Upper lobe of left lung (tissue), 6 donors: ENCODE measurements at regions not wholly inside any gene's neighbourhood (a gene's known extent, or its start where the extent isn't known, plus 50 kb on each side); places are given as distances from the start of the nearest gene placed in this dataset.

ENCODE experiments used
- ATAC-seq, 2 donors: fragments of 200-7000 bp; cut with Tn5 transposase; one replicate each; pipeline ENCODE4 v1.9.1; 2022; ENCODE audit warnings: mild to moderate bottlenecking in 2 of 2, moderate library complexity in 2 of 2; ENCODE audit not compliant: low FRiP score in 2 of 2
- DNase-seq, 2 donors: peaks; one replicate each; pipeline ENCODE4 v3.0.0-alpha.2; 2019 to 2020
- H3K27ac ChIP-seq, 4 donors: fragments of 200-600 bp; sonication (generic); one replicate each; pipeline ENCODE4 v1.5.1; 2016 to 2019
- H3K27me3 ChIP-seq, 4 donors: fragments of 200-600 bp; sonication (generic); one replicate each; pipeline ENCODE4 v1.5.1; 2017 to 2019
- H3K36me3 ChIP-seq, 4 donors: fragments of 200-600 bp; sonication (generic); one replicate each; pipeline ENCODE4 v1.5.1; 2016 to 2019
- H3K4me1 ChIP-seq, 4 donors: fragments of 200-600 bp; sonication (generic); one replicate each; pipeline ENCODE4 v1.5.1; 2018 to 2019
- H3K4me3 ChIP-seq, 4 donors: fragments of 200-600 bp; sonication (generic); one replicate each; pipeline ENCODE4 v1.5.1; 2017 to 2019; ENCODE audit warnings: mild to moderate bottlenecking in 2 of 4, moderate library complexity in 1 of 4
- H3K9me3 ChIP-seq, 4 donors: fragments of 200-600 bp; sonication (generic); one replicate each; pipeline ENCODE4 v1.5.1; 2018 to 2019
- EP300 ChIP-seq, 4 donors: sonication (generic); formaldehyde crosslinking; IDR thresholded peaks; one replicate each; pipeline ENCODE4 v1.5.1; 2017; ENCODE audit warnings: antibody characterized with exemption in 4 of 4, control low read depth in 2 of 4
- POLR2A ChIP-seq, 4 donors: fragments of 450-650 bp; IDR thresholded peaks; one replicate each; pipeline ENCODE4 v1.5.1; 2016 to 2017; ENCODE audit warnings: antibody characterized with exemption in 4 of 4, mild to moderate bottlenecking in 2 of 4
- POLR2AphosphoS5 ChIP-seq, 2 donors: sonication (generic); formaldehyde crosslinking; IDR thresholded peaks; one replicate each; pipeline ENCODE4 v1.5.1; 2017; ENCODE audit warnings: antibody characterized with exemption in 2 of 2
- WGBS, 2 donors: methylation state at CpG; one replicate each; pipeline ENCODE4 v1.1.5; 2017 to 2018; 5-methylcytosine and 5-hydroxymethylcytosine counted together
- TF ChIP-seq, protein P1 (sequence below), 6 experiments: fragments of 450-650 bp in 4 of 6; fragments of 200-600 bp in 2 of 6; sonication (generic) in 2 of 6; IDR thresholded peaks; one replicate each; pipeline ENCODE4 v1.5.1; 2016 to 2019; ENCODE audit warnings: antibody characterized with exemption in 6 of 6
- donor health status: DM: no; HTN: no; CAD: no; lungs with moderate emphysema.
- donor health status: DM: no; HTN: yes; CAD: no; lungs with severe emphysema.

DNA sequence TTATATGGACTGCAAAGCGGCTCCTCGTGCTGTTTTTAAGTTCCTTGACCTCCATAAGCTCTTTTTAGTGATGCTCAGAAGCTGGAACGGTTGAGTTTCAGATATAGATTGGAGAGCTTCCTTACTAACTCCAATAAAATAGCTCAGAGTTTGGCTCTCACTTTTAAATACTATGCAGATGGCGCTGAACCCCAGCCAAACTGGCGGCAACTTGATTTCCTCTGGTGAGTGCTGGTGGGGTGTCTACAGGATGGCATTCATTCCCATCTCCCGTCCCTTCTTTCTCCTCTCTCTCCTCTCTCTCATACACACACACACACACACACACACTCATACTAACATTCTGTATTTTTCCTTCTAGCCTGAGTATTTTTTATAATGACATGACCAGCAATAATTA is 346.3 kb downstream of the ETNK1 start:
- H3K4me3 ChIP-seq, result no peak overlapping the region
- H3K36me3 ChIP-seq, result no peaks in the 10 kb centered on the region
- no peaks in the 10 kb centered on the region for H3K9me3 ChIP-seq
- TF ChIP-seq POLR2AphosphoS5 (IDR thresholded peaks at IDR 0.05) (no peak), EP300 (IDR thresholded peaks at IDR 0.05) (no peak), POLR2A (IDR thresholded peaks at IDR 0.05) (no peak)
- TF ChIP-seq, protein P1, sequence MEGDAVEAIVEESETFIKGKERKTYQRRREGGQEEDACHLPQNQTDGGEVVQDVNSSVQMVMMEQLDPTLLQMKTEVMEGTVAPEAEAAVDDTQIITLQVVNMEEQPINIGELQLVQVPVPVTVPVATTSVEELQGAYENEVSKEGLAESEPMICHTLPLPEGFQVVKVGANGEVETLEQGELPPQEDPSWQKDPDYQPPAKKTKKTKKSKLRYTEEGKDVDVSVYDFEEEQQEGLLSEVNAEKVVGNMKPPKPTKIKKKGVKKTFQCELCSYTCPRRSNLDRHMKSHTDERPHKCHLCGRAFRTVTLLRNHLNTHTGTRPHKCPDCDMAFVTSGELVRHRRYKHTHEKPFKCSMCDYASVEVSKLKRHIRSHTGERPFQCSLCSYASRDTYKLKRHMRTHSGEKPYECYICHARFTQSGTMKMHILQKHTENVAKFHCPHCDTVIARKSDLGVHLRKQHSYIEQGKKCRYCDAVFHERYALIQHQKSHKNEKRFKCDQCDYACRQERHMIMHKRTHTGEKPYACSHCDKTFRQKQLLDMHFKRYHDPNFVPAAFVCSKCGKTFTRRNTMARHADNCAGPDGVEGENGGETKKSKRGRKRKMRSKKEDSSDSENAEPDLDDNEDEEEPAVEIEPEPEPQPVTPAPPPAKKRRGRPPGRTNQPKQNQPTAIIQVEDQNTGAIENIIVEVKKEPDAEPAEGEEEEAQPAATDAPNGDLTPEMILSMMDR (IDR thresholded peaks at IDR 0.05), result no peak
- peaks cover 0 to 3% (median 0%) of the 10 kb centered on the region in 4 donors for H3K4me1 ChIP-seq
- no peak overlapping the region for H3K27ac ChIP-seq
- DNase-seq (no peak), ATAC-seq (no peak)
- 72 to 73% methylated on average over 6 of the region's 6 CpGs for WGBS, 2 donors
- H3K27me3 ChIP-seq, result no peaks in the 10 kb centered on the region

DNA sequence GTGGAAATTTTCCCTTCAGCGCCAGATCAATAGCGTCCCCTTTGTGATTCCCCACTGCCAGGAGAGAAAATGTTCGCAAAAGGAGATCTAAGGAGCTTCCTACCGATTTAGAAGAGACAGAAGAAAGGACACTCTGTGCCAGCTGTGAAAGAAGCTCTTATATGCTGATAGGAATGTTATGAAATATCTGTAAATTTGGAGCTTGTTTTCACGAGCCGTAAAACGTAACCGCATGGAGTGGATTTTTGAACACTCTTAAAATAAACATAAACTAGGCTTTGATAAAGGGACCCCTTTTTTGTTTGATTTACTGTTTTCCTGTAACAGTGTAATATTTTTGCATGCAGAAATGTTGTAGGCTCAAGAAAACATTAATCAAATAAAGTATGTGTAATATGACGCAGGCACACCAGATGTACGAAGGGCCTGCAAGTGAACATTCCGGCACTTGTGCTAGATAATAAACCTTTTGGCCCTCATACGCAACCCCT is 346.8 kb downstream of the ETNK1 start:
- Histone ChIP-seq H3K27me3 (no peaks in the 10 kb centered on the region), H3K9me3 (no peaks in the 10 kb centered on the region), H3K4me1 (peaks cover 0 to 3% (median 0%) of the 10 kb centered on the region in 4 donors), H3K4me3 (no peak overlapping the region), H3K36me3 (no peaks in the 10 kb centered on the region), H3K27ac (no peak overlapping the region)
- ATAC-seq (no peak), DNase-seq (no peak)
- WGBS, 2 donors, result 71 to 77% methylated on average over 12 of the region's 12 CpGs
- TF ChIP-seq, protein P1 (IDR thresholded peaks at IDR 0.05), result no peak
- no peak for TF ChIP-seq POLR2A (IDR thresholded peaks at IDR 0.05)
- no peak for TF ChIP-seq EP300 (IDR thresholded peaks at IDR 0.05)
- no peak for TF ChIP-seq POLR2AphosphoS5 (IDR thresholded peaks at IDR 0.05)

DNA sequence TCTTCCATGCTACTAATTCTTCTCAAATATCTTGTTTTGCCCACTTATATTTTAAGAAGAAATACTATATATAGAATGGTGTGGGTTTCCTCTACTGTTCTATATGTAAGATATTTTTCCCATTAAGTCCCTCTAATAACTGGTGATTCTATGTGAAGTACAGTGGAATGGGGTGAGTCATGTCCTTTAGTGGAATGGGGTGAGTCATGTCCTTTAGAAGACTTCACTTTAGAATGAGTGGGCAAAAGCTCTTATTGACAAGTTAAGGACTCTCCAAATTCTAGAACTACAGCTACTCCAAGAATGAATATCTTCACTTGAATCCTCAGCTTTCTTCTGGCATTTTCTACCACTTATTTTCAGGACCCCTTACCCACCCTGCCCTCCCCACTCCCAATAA is 349.9 kb downstream of the ETNK1 start:
- no peaks in the 10 kb centered on the region for H3K9me3 ChIP-seq
- peak in 1 of 4 donors; percentile 66 for TF ChIP-seq EP300 (IDR thresholded peaks at IDR 0.05)
- TF ChIP-seq POLR2AphosphoS5 (IDR thresholded peaks at IDR 0.05), result no peak
- no peaks in the 10 kb centered on the region for H3K27me3 ChIP-seq
- peaks cover 0 to 3% (median 0%) of the 10 kb centered on the region in 4 donors for H3K4me1 ChIP-seq
- DNase-seq (no peak), ATAC-seq (peak; percentile 59 to 63)
- no peaks in the 10 kb centered on the region for H3K36me3 ChIP-seq
- no peak overlapping the region for H3K27ac ChIP-seq
- H3K4me3 ChIP-seq, result no peak overlapping the region

DNA sequence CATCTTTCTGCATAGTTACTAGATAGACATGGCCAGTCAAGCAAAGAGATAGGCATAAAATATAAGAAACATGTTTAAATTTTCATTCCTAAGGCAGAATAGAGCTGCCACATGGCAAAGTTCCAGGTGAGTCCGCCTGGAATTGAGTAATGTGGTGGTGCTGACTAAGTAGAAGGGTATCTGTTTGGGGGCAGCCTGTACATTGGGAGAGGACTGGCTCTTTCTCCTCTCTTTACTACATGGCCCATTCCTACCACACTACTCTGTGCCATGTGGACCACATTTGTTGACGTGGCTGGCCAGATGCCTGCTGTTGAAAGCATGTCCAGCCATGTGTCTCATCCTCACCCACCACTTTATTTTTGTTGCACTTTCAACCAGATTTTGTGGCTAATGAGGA is 354.0 kb downstream of the ETNK1 start:
- TF ChIP-seq EP300 (IDR thresholded peaks at IDR 0.05) (no peak), POLR2A (IDR thresholded peaks at IDR 0.05) (no peak), POLR2AphosphoS5 (IDR thresholded peaks at IDR 0.05) (no peak)
- TF ChIP-seq, protein P1 (IDR thresholded peaks at IDR 0.05), result no peak
- ATAC-seq (no peak), DNase-seq (no peak)
- Histone ChIP-seq H3K27ac (no peak overlapping the region), H3K9me3 (no peaks in the 10 kb centered on the region), H3K4me1 (peaks cover 0 to 3% (median 0%) of the 10 kb centered on the region in 4 donors), H3K36me3 (no peaks in the 10 kb centered on the region), H3K27me3 (no peaks in the 10 kb centered on the region), H3K4me3 (no peak overlapping the region)
- WGBS, 2 donors, result 59 to 84% methylated on average over 2 of the region's 2 CpGs

- H3K4me1 ChIP-seq, result peaks cover 0 to 3% (median 0%) of the 10 kb centered on the region in 4 donors
- no peaks in the 10 kb centered on the region for H3K9me3 ChIP-seq
- H3K4me3 ChIP-seq, result no peak overlapping the region
- H3K27ac ChIP-seq, result no peak overlapping the region
- no peaks in the 10 kb centered on the region for H3K36me3 ChIP-seq
- no peak for ATAC-seq
- H3K27me3 ChIP-seq, result no peaks in the 10 kb centered on the region
- WGBS, 2 donors, result 80 to 82% methylated on average over 5 of the region's 5 CpGs
- TF ChIP-seq POLR2A (IDR thresholded peaks at IDR 0.05), result no peak
- no peak for TF ChIP-seq POLR2AphosphoS5 (IDR thresholded peaks at IDR 0.05)
- TF ChIP-seq, protein P1 (IDR thresholded peaks at IDR 0.05), result no peak
- TF ChIP-seq EP300 (IDR thresholded peaks at IDR 0.05), result no peak
- DNase-seq, result no peak
Measured at GRCh38 chr12:22979854-22980469, 355.0 kb downstream of the ETNK1 start.
